GM12891 (cell line): ENCODE measurements at regions not wholly inside any gene's neighbourhood (a gene's known extent, or its start where the extent isn't known, plus 50 kb on each side); places are given as distances from the start of the nearest gene placed in this dataset.

Source experiments
- PAX5 ChIP-seq: IDR thresholded peaks from 2 replicates; pipeline ENCODE4 v1.6.1; 2011; ENCODE audit warnings: low read length, moderate library complexity, mild to moderate bottlenecking; ENCODE audit not compliant: insufficient read depth, severe bottlenecking
- POLR2A ChIP-seq: IDR thresholded peaks from 2 replicates; pipeline ENCODE4 v1.6.1; 2011; ENCODE audit warnings: low read depth, low read length, control low read depth
- POLR2AphosphoS5 ChIP-seq: IDR thresholded peaks from 2 replicates; pipeline ENCODE4 v1.6.1; 2011; ENCODE audit warnings: low read depth, low read length, control low read depth
- POU2F2 ChIP-seq: IDR thresholded peaks from 2 replicates; pipeline ENCODE4 v1.6.1; 2011; ENCODE audit warnings: low read depth, mild to moderate bottlenecking, control low read depth, low read length, moderate library complexity
- SPI1 ChIP-seq: IDR thresholded peaks from 2 replicates; pipeline ENCODE4 v1.6.1; 2011; ENCODE audit warnings: low read depth, low read length, control low read depth
- TAF1 ChIP-seq: IDR thresholded peaks from 2 replicates; pipeline ENCODE4 v1.6.1; 2011; ENCODE audit warnings: low read depth, low read length, control low read depth

DNA sequence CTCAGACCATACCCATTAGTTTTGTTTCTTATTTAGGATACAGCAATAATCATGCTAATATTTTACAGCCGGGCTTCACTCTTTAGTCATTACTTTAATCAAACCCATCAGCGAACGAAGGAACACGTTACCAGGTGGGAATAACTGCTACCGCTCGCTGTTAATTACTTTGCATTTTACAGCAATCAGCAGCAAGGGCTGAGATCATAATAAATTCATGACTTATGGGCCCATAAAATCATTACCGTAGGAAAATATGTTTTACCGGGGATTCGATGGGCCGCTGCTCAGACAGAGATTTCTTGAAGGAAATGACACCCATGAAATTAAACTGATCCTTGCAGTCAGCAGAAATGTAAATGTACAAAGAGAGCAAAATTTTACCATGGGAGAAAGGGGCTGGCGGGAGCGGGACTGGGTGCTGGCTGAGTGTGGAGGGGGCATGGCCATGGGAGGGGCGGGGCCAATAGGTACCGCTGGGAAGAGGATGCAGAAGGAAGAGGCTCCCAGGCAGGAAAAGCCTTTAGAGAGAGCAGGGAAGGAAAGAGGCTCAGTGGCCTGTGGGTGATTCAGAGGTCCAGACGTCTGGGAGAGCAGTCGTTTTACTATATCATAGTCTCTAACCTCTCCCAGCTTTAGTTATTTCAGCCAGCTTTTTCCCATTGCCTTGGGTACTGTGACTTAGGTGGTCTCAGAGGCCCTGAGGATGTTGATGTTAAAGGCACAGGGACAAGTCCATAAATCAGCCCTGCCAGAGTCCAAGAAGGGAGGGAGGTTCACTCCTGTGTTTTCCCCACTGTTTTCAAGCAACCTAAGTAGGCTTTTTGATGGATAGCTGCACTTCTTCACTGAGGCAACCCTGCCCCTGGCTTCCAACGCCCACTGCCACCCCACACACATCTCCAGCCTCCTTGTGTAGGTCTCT lies 258.9 kb downstream of the SEC16B start:
- no peak for TF ChIP-seq TAF1
- TF ChIP-seq POLR2AphosphoS5 = no peak
- TF ChIP-seq POLR2A = no peak
- no peak for TF ChIP-seq POU2F2
- TF ChIP-seq PAX5 = no peak
- TF ChIP-seq SPI1 = no peak
